Cardiac muscle cell (in vitro differentiated cells and primary cell): ENCODE measurements at regions not wholly inside any gene's neighbourhood (a gene's known extent, or its start where the extent isn't known, plus 50 kb on each side); places are given as distances from the start of the nearest gene placed in this dataset.
A peak's percentile ranks its signal among the peaks of the same experiment; 100 is the strongest.

Source experiments
- DNase-seq, 2 donors: peaks; one replicate each; pipeline versions ENCODE4 v3.0.0 to v3.0.0-alpha.2; 2010 to 2017; ENCODE audit warnings: low read depth in 1 of 2, low spot score in 1 of 2
- H3K27ac ChIP-seq: fragments of 200-600 bp; sonication (generic); 2 replicates; pipeline ENCODE4 v1.5.1; 2016
- H3K27me3 ChIP-seq: fragments of 200-600 bp; sonication (generic); 2 replicates; pipeline ENCODE4 v1.6.0; 2016; ENCODE audit warnings: control low read depth
- H3K36me3 ChIP-seq: fragments of 200-600 bp; sonication (generic); 2 replicates; pipeline ENCODE4 v1.5.1; 2016; ENCODE audit warnings: control low read depth
- H3K4me1 ChIP-seq: fragments of 200-600 bp; sonication (generic); 2 replicates; pipeline ENCODE4 v1.8.1; 2017; ENCODE audit warnings: low read depth, mild to moderate bottlenecking, mixed run types
- H3K4me3 ChIP-seq: fragments of 200-600 bp; sonication (generic); 2 replicates; pipeline ENCODE4 v1.5.1; 2016; ENCODE audit warnings: mild to moderate bottlenecking
- H3K9me3 ChIP-seq: fragments of 200-600 bp; sonication (generic); 2 replicates; pipeline ENCODE4 v1.5.1; 2017; ENCODE audit warnings: low read depth, mild to moderate bottlenecking, control low read depth
- TF ChIP-seq, protein P1 (sequence below): IDR thresholded peaks from 2 replicates; pipeline ENCODE4 v1.5.1; 2012; ENCODE audit warnings: low read depth, mild to moderate bottlenecking, low read length

DNA sequence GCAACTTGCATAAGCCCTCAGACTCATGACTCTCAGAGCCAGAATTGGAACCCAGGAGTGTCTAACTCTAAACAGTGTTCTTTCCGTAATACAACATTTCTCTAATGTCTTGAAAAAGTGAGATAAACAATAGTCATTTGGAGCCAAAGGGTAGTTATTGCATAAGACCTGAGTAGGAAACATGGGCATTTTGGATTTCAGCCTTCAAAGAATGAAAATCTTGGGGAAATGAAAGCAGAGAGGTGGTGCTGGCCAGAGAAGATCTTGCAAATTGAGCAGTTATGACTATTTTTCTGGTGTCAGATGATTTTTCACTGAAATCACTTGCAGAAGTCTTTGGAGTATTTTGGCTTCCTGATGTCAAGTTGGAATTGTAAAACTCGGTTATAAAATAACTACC lies 379.4 kb downstream of the DIPK2A start:
- Histone ChIP-seq H3K4me1 (no peaks in the 10 kb centered on the region), H3K4me3 (no peak overlapping the region), H3K27ac (no peak overlapping the region), H3K27me3 (no peaks in the 10 kb centered on the region), H3K9me3 (no peaks in the 10 kb centered on the region), H3K36me3 (no peaks in the 10 kb centered on the region)
- TF ChIP-seq, protein P1, sequence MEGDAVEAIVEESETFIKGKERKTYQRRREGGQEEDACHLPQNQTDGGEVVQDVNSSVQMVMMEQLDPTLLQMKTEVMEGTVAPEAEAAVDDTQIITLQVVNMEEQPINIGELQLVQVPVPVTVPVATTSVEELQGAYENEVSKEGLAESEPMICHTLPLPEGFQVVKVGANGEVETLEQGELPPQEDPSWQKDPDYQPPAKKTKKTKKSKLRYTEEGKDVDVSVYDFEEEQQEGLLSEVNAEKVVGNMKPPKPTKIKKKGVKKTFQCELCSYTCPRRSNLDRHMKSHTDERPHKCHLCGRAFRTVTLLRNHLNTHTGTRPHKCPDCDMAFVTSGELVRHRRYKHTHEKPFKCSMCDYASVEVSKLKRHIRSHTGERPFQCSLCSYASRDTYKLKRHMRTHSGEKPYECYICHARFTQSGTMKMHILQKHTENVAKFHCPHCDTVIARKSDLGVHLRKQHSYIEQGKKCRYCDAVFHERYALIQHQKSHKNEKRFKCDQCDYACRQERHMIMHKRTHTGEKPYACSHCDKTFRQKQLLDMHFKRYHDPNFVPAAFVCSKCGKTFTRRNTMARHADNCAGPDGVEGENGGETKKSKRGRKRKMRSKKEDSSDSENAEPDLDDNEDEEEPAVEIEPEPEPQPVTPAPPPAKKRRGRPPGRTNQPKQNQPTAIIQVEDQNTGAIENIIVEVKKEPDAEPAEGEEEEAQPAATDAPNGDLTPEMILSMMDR = no peak
- no peak for DNase-seq

- no peak overlapping the region for H3K27ac ChIP-seq
- peak in 1 of 2 donors; percentile 18 for DNase-seq
- no peak overlapping the region for H3K4me3 ChIP-seq
- no peaks in the 10 kb centered on the region for H3K4me1 ChIP-seq
- no peaks in the 10 kb centered on the region for H3K9me3 ChIP-seq
- no peaks in the 10 kb centered on the region for H3K36me3 ChIP-seq
- no peaks in the 10 kb centered on the region for H3K27me3 ChIP-seq
- TF ChIP-seq, protein P1 = no peak
Measured at GRCh38 chr3:144351773-144352365, 380.2 kb downstream of the DIPK2A start.

GRCh38 chr3:144358191-144358590 lies 386.6 kb downstream of the DIPK2A start:
- TF ChIP-seq, protein P1 = no peak
- no peaks in the 10 kb centered on the region for H3K27me3 ChIP-seq
- H3K36me3 ChIP-seq = no peaks in the 10 kb centered on the region
- no peak overlapping the region for H3K27ac ChIP-seq
- no peak for DNase-seq
- H3K4me1 ChIP-seq = no peaks in the 10 kb centered on the region
- no peaks in the 10 kb centered on the region for H3K9me3 ChIP-seq
- no peak overlapping the region for H3K4me3 ChIP-seq

DNA sequence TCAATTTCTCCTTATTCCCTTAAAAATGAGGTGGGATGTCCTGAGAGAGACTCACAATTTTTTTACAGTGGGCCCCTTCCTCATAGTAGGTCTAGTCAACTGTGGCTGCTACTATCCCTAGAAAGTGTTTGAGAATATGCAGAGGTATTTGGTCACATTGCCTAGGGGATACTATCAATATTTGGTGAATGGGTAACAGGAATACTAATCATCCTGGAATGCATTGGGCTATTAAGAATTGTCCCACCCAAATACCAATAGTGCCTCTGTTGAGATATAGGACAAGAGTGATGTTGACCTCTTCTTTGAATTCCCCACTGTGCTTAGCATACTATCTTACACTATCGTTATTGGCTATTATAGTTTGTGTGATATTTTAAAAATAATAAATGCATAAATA lies 389.4 kb downstream of the DIPK2A start:
- TF ChIP-seq, protein P1 = no peak
- H3K9me3 ChIP-seq = no peaks in the 10 kb centered on the region

GRCh38 chr3:144362126-144362525 lies 390.5 kb downstream of the DIPK2A start:
- TF ChIP-seq, protein P1 = no peak
- no peak overlapping the region for H3K4me3 ChIP-seq
- no peak for DNase-seq

More for the DNA sequence above, 389.4 kb downstream of the DIPK2A start:
- Histone ChIP-seq H3K27ac (no peak overlapping the region), H3K4me1 (no peaks in the 10 kb centered on the region), H3K27me3 (no peaks in the 10 kb centered on the region), H3K36me3 (no peaks in the 10 kb centered on the region), H3K4me3 (no peak overlapping the region)
- DNase-seq = no peak

DNA sequence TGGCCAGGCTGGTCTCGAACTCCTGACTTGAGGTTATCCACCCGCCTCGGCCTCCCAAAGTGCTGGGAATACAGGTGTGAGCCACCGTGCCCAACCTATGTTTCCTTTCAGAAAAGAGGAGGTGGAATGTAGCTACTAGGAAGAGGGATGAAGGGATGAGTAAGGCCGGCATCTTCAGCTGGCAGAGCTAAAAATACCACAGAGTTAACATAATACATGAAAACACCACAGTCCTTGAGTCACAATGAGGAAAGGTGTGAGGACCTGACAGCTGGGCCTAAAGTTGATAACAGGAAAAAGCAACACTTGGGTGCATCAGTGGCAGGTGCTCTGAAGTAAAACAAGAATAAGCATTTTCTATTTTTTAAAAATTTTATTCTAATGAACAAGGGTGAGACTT lies 392.2 kb downstream of the DIPK2A start:
- DNase-seq = no peak
- Histone ChIP-seq H3K4me1 (no peaks in the 10 kb centered on the region), H3K4me3 (no peak overlapping the region), H3K9me3 (no peaks in the 10 kb centered on the region), H3K27ac (no peak overlapping the region), H3K36me3 (no peaks in the 10 kb centered on the region), H3K27me3 (no peaks in the 10 kb centered on the region)
- TF ChIP-seq, protein P1 = no peak

More at GRCh38 chr3:144362126-144362525, 390.5 kb downstream of the DIPK2A start:
- H3K27ac ChIP-seq = no peak overlapping the region
- no peaks in the 10 kb centered on the region for H3K4me1 ChIP-seq
- no peaks in the 10 kb centered on the region for H3K27me3 ChIP-seq
- H3K36me3 ChIP-seq = no peaks in the 10 kb centered on the region
- H3K9me3 ChIP-seq = no peaks in the 10 kb centered on the region
